GM13977 (cell line): ENCODE measurements at regions not wholly inside any gene's neighbourhood (a gene's known extent, or its start where the extent isn't known, plus 50 kb on each side); places are given as distances from the start of the nearest gene placed in this dataset.
"Not testable (repeated sequence)": the region's sequence is repeated elsewhere in the genome, so short reads cannot be mapped to it uniquely, and the experiment has no call there.

Source experiments
- DNase-seq: peaks from one replicate; pipeline ENCODE4 v3.0.0; 2012; ENCODE audit warnings: low spot score
- in situ Hi-C: fragments of 300-500 bp; cut with MboI; formaldehyde crosslinking; loops from one replicate; pipeline ENCODE4 v1.12.0; 2022; ENCODE audit warnings: low sequenced_read_pairs, low pct_unique_long_range_greater_than_20kb, mixed read lengths, inconsistent platforms; ENCODE audit not compliant: unreplicated experiment
- TF ChIP-seq, protein P1 (sequence below): IDR thresholded peaks from 2 replicates; pipeline ENCODE4 v1.5.1; 2012; ENCODE audit warnings: mild to moderate bottlenecking, control low read depth; ENCODE audit not compliant: insufficient read depth; ENCODE audit errors: extremely low read depth, missing control alignments

DNA sequence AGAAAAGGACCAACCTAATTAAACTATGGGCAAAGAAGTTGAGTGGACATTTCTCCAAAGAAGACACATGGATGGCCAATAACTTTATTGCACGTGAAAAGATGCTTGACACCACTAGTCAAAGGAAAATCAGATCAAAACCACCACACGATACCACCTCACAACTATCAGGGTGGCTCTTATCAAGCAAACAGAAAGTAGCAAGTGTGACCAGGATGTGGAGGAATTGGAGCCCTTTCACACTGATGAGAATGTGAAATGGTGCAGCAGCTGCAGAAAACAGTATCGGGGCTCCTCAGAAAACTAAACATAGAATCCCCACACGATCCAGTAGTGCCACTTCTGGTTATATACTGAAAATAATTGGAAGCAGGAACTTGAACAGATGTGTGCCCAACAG, 72.2 kb upstream of the ALKAL2 start:
- in situ Hi-C loops = no loop called here
- TF ChIP-seq, protein P1, sequence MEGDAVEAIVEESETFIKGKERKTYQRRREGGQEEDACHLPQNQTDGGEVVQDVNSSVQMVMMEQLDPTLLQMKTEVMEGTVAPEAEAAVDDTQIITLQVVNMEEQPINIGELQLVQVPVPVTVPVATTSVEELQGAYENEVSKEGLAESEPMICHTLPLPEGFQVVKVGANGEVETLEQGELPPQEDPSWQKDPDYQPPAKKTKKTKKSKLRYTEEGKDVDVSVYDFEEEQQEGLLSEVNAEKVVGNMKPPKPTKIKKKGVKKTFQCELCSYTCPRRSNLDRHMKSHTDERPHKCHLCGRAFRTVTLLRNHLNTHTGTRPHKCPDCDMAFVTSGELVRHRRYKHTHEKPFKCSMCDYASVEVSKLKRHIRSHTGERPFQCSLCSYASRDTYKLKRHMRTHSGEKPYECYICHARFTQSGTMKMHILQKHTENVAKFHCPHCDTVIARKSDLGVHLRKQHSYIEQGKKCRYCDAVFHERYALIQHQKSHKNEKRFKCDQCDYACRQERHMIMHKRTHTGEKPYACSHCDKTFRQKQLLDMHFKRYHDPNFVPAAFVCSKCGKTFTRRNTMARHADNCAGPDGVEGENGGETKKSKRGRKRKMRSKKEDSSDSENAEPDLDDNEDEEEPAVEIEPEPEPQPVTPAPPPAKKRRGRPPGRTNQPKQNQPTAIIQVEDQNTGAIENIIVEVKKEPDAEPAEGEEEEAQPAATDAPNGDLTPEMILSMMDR = no peak
- no peak for DNase-seq

DNA sequence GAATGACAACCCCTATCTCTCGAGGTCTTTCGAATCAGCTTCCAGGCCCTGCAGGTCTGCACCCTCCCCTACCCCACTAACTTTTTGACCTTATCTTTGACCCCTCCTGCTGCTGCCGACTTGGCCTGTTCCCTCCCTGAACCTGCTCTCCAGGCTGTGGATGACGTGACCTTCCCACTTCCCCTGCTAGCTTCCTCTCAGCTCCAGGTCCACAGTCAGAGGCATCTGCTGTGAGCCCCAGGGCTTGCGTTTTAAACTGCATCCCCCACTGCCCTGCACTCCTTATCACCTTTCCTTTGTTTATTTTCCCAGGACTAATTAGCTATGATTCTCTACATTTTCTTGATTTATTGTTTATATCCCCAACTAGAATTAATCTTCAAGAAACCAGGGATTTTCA, 71.2 kb upstream of the ALKAL2 start:
- TF ChIP-seq, protein P1 = no peak
- in situ Hi-C loops = no loop called here
- no peak for DNase-seq

DNA sequence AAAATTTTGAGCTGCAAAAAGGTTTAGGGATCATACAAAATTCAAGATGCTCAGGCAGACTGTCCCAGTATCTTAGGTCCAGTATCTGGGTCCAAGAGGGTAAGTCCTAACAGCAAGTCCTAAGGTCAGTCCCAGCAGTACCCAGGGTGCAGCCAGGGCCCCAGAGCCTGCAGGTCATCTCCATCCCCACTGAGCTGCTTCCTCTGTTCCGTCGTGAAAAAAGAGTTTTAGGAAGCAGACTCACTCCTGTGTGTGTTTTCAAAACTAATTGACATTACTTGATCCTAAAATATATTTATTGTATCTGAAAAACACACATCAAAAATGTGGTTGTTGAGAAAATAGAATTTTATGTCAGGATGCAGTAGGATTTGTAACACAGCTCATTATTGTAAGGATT, 69.9 kb upstream of the ALKAL2 start:
- TF ChIP-seq, protein P1 = no peak
- in situ Hi-C loops = no loop called here
- DNase-seq = no peak

- in situ Hi-C loops = not testable (repeated sequence)
Measured at GRCh38 chr2:356304-356703, 68.4 kb upstream of the ALKAL2 start.

GRCh38 chr2:355773-356172, 67.9 kb upstream of the ALKAL2 start:
- TF ChIP-seq, protein P1 = no peak
- DNase-seq = no peak
- in situ Hi-C loops = no loop called here

More at GRCh38 chr2:356304-356703, 68.4 kb upstream of the ALKAL2 start:
- not testable (repeated sequence) for DNase-seq

- no peak for DNase-seq
- in situ Hi-C loops = no loop called here
- TF ChIP-seq, protein P1 = no peak
Measured at GRCh38 chr2:352696-353095, 64.8 kb upstream of the ALKAL2 start.

DNA sequence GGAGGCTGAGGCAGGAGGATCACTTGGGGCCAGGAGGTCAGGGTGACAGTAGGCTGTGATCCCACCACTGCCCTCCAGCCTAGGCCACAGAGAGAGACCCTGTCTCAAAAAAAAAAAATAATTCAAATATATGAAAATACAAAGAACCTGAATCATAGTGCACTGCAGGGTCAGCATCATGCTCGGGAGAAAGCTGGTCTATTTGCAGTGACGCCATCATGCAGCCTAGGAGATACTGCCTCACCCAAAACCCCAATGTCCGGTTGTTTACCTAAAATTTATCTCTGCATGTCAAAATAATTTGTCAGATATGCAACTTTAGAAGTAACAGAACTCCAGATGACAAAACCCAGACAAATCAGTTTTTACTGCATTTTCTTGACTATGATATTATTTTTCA, 61.5 kb upstream of the ALKAL2 start:
- in situ Hi-C loops = no loop called here
- TF ChIP-seq, protein P1 = no peak
- no peak for DNase-seq
